ENCODE measurements at regions not wholly inside any gene's neighbourhood (a gene's known extent, or its start where the extent isn't known, plus 50 kb on each side); places are given as distances from the start of the nearest gene placed in this dataset.

GRCh38 chr3:145006271-145006670, 1034.6 kb downstream of the DIPK2A start:
- peaks cover 0 to 9% (median 3%) of the 10 kb centered on the region in 3 experiments; a peak in 5 of 7 replicates for H3K36me3 Mint-ChIP-seq (ENCODE audit: insufficient read depth in 1 of 3, low read depth in 3 of 3)
- no peaks in the 10 kb centered on the region for H3K27me3 Mint-ChIP-seq (ENCODE audit: low read depth)
- no peak overlapping the region for H3K4me2 ChIP-seq (ENCODE audit: insufficient read depth, insufficient read length, low read length)

More at GRCh38 chr3:145006271-145006670, 1034.6 kb downstream of the DIPK2A start:
- peaks cover 9 to 12% of the 10 kb centered on the region in 2 experiments; a peak in 4 of 5 replicates for H3K9me3 Mint-ChIP-seq
- Histone ChIP-seq H3K23ac (ENCODE audit: insufficient read length, low read depth, low read length) (no peak overlapping the region), H4K5ac (ENCODE audit: insufficient read length, low read depth, low read length) (no peak overlapping the region), H2AFZ (ENCODE audit: low read length) (no peak overlapping the region), H3K56ac (ENCODE audit: insufficient read length, low read depth, low read length) (no peak overlapping the region), H3K4me1 (ENCODE audit: insufficient read depth, low read length) (no peaks in the 10 kb centered on the region), H3T11ph (ENCODE audit: low read length) (no peak overlapping the region), H2BK120ac (ENCODE audit: low read depth, low read length, poor library complexity, severe bottlenecking) (no peak overlapping the region), H3K79me1 (ENCODE audit: insufficient read depth, low read depth, low read length, poor library complexity, severe bottlenecking) (no peaks in the 10 kb centered on the region), H3K14ac (ENCODE audit: insufficient read depth, low read length) (no peak overlapping the region), H3K18ac (ENCODE audit: insufficient read length, low read depth, low read length) (no peak overlapping the region), H3K9ac (ENCODE audit: extremely low read depth, insufficient read length, low read length) (no peak overlapping the region), H2BK15ac (ENCODE audit: low read depth, low read length) (no peak overlapping the region), H3K27me3 (ENCODE audit: insufficient read depth, low read length) (no peaks in the 10 kb centered on the region), H4K20me1 (ENCODE audit: control insufficient read depth, insufficient read depth, insufficient read length) (no peaks in the 10 kb centered on the region), H2AK5ac (ENCODE audit: insufficient read length, low read length) (no peak overlapping the region), H3K27ac (ENCODE audit: insufficient read length, low read depth, low read length) (no peak overlapping the region), H2BK5ac (ENCODE audit: insufficient read length, low read length) (no peak overlapping the region), H3K23me2 (ENCODE audit: insufficient read length, low read depth, low read length, poor library complexity, severe bottlenecking) (no peaks in the 10 kb centered on the region), H3K79me2 (ENCODE audit: insufficient read depth, low read length) (no peaks in the 10 kb centered on the region), H3K4ac (ENCODE audit: low read depth, low read length) (no peak overlapping the region), H4K91ac (ENCODE audit: insufficient read length, low read depth, low read length) (no peak overlapping the region), H2BK20ac (ENCODE audit: low read depth, low read length, poor library complexity, severe bottlenecking) (no peak overlapping the region), H2BK12ac (ENCODE audit: insufficient read length, low read depth, low read length) (no peak overlapping the region), H3K9me3 (ENCODE audit: control insufficient read depth, low read depth, low read length) (peaks cover 7% of the 10 kb centered on the region), H4K8ac (replicated peaks; ENCODE audit: insufficient read length, low read depth, low read length) (no peak overlapping the region)
- WGBS (ENCODE audit: extremely low coverage, insufficient read length, low lambda C conversion rate): no CpG with 5 or more reads among the region's 3 CpGs
- no peak overlapping the region for H3K4me3 Mint-ChIP-seq
- DNase-seq: no peak
- no peaks in the 10 kb centered on the region for H3K4me1 Mint-ChIP-seq
- H3K27ac Mint-ChIP-seq: no peak overlapping the region
- TF ChIP-seq CTCF (conservative IDR thresholded peaks at IDR 0.05): no peak

Data from H9 (cell line).